ENCODE measurements at regions not wholly inside any gene's neighbourhood (a gene's known extent, or its start where the extent isn't known, plus 50 kb on each side); places are given as distances from the start of the nearest gene placed in this dataset.

DNA sequence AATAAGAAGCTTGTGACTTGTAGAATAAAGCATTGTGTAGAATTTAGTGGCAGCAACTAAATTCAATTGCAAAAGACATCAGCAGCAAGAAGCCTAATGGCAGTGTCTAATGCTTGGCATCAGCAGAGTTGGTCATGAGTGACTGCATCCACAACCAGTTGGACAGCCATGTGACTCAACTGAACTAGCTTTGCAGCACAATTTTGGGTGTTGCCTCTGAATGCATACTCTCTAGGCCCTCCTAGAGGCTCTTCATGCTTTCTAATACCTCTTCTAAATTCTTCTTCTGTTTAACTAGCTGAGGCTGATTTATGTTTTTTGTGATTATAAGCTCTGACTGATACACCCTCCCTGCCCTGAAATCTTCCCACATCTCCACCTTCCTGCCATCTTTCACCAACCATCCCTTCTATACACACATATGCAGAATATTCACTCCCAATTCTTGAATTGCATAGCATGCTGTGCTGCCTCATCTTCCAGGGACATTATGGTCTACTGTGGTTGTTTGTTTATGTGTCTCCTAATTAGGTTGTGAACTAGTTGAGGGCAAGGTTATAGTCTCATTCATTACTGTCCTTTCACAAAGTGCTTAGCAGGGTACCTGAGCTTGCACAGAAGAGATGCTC is 266.7 kb upstream of the GJB5 start:
- TF ChIP-seq, protein P1, sequence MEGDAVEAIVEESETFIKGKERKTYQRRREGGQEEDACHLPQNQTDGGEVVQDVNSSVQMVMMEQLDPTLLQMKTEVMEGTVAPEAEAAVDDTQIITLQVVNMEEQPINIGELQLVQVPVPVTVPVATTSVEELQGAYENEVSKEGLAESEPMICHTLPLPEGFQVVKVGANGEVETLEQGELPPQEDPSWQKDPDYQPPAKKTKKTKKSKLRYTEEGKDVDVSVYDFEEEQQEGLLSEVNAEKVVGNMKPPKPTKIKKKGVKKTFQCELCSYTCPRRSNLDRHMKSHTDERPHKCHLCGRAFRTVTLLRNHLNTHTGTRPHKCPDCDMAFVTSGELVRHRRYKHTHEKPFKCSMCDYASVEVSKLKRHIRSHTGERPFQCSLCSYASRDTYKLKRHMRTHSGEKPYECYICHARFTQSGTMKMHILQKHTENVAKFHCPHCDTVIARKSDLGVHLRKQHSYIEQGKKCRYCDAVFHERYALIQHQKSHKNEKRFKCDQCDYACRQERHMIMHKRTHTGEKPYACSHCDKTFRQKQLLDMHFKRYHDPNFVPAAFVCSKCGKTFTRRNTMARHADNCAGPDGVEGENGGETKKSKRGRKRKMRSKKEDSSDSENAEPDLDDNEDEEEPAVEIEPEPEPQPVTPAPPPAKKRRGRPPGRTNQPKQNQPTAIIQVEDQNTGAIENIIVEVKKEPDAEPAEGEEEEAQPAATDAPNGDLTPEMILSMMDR (IDR thresholded peaks at IDR 0.05), result no peak
- TF ChIP-seq, protein P2, sequence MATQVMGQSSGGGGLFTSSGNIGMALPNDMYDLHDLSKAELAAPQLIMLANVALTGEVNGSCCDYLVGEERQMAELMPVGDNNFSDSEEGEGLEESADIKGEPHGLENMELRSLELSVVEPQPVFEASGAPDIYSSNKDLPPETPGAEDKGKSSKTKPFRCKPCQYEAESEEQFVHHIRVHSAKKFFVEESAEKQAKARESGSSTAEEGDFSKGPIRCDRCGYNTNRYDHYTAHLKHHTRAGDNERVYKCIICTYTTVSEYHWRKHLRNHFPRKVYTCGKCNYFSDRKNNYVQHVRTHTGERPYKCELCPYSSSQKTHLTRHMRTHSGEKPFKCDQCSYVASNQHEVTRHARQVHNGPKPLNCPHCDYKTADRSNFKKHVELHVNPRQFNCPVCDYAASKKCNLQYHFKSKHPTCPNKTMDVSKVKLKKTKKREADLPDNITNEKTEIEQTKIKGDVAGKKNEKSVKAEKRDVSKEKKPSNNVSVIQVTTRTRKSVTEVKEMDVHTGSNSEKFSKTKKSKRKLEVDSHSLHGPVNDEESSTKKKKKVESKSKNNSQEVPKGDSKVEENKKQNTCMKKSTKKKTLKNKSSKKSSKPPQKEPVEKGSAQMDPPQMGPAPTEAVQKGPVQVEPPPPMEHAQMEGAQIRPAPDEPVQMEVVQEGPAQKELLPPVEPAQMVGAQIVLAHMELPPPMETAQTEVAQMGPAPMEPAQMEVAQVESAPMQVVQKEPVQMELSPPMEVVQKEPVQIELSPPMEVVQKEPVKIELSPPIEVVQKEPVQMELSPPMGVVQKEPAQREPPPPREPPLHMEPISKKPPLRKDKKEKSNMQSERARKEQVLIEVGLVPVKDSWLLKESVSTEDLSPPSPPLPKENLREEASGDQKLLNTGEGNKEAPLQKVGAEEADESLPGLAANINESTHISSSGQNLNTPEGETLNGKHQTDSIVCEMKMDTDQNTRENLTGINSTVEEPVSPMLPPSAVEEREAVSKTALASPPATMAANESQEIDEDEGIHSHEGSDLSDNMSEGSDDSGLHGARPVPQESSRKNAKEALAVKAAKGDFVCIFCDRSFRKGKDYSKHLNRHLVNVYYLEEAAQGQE (IDR thresholded peaks at IDR 0.05; ENCODE audit: insufficient read depth in 1 of 2, low read depth in 2 of 2, low read length in 1 of 2), result no peak
- TF ChIP-seq POLR2AphosphoS5 (IDR thresholded peaks at IDR 0.05; ENCODE audit: low read depth, low read length), result no peak
- TF ChIP-seq TCF7L2 (IDR thresholded peaks at IDR 0.05; ENCODE audit: low read depth, low read length), result no peak
- no peak for TF ChIP-seq SIN3A (IDR thresholded peaks at IDR 0.05; ENCODE audit: borderline replicate concordance, insufficient read depth, low read depth, low read length)

All from Panc1 (cell line).